ENCODE measurements at regions not wholly inside any gene's neighbourhood (a gene's known extent, or its start where the extent isn't known, plus 50 kb on each side); places are given as distances from the start of the nearest gene placed in this dataset.

- TF ChIP-seq E2F5 (CRISPR knock-in tag; conservative IDR thresholded peaks at IDR 0.05), result no peak
- no peak for TF ChIP-seq HOXA9 (CRISPR knock-in tag; IDR thresholded peaks at IDR 0.05; ENCODE audit: borderline replicate concordance)
- peak; percentile 29; the same call in 1 of the 2 replicates for TF ChIP-seq SAP130 (CRISPR knock-in tag; IDR thresholded peaks at IDR 0.05; ENCODE audit: low read depth)
- TF ChIP-seq YEATS4 (CRISPR knock-in tag; IDR thresholded peaks at IDR 0.05; ENCODE audit: borderline replicate concordance), result no peak
- TF ChIP-seq, protein P1, sequence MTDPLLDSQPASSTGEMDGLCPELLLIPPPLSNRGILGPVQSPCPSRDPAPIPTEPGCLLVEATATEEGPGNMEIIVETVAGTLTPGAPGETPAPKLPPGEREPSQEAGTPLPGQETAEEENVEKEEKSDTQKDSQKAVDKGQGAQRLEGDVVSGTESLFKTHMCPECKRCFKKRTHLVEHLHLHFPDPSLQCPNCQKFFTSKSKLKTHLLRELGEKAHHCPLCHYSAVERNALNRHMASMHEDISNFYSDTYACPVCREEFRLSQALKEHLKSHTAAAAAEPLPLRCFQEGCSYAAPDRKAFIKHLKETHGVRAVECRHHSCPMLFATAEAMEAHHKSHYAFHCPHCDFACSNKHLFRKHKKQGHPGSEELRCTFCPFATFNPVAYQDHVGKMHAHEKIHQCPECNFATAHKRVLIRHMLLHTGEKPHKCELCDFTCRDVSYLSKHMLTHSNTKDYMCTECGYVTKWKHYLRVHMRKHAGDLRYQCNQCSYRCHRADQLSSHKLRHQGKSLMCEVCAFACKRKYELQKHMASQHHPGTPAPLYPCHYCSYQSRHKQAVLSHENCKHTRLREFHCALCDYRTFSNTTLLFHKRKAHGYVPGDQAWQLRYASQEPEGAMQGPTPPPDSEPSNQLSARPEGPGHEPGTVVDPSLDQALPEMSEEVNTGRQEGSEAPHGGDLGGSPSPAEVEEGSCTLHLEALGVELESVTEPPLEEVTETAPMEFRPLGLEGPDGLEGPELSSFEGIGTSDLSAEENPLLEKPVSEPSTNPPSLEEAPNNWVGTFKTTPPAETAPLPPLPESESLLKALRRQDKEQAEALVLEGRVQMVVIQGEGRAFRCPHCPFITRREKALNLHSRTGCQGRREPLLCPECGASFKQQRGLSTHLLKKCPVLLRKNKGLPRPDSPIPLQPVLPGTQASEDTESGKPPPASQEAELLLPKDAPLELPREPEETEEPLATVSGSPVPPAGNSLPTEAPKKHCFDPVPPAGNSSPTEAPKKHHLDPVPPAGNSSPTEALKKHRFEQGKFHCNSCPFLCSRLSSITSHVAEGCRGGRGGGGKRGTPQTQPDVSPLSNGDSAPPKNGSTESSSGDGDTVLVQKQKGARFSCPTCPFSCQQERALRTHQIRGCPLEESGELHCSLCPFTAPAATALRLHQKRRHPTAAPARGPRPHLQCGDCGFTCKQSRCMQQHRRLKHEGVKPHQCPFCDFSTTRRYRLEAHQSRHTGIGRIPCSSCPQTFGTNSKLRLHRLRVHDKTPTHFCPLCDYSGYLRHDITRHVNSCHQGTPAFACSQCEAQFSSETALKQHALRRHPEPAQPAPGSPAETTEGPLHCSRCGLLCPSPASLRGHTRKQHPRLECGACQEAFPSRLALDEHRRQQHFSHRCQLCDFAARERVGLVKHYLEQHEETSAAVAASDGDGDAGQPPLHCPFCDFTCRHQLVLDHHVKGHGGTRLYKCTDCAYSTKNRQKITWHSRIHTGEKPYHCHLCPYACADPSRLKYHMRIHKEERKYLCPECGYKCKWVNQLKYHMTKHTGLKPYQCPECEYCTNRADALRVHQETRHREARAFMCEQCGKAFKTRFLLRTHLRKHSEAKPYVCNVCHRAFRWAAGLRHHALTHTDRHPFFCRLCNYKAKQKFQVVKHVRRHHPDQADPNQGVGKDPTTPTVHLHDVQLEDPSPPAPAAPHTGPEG (CRISPR knock-in tag; IDR thresholded peaks at IDR 0.05), result no peak
- no peak for TF ChIP-seq TBP (CRISPR knock-in tag; IDR thresholded peaks at IDR 0.05)
- TF ChIP-seq, protein P2, sequence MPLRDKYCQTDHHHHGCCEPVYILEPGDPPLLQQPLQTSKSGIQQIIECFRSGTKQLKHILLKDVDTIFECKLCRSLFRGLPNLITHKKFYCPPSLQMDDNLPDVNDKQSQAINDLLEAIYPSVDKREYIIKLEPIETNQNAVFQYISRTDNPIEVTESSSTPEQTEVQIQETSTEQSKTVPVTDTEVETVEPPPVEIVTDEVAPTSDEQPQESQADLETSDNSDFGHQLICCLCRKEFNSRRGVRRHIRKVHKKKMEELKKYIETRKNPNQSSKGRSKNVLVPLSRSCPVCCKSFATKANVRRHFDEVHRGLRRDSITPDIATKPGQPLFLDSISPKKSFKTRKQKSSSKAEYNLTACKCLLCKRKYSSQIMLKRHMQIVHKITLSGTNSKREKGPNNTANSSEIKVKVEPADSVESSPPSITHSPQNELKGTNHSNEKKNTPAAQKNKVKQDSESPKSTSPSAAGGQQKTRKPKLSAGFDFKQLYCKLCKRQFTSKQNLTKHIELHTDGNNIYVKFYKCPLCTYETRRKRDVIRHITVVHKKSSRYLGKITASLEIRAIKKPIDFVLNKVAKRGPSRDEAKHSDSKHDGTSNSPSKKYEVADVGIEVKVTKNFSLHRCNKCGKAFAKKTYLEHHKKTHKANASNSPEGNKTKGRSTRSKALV (CRISPR knock-in tag; IDR thresholded peaks at IDR 0.05), result peak; percentile 70; the same call in 1 of the 2 replicates
- TF ChIP-seq, protein P3, sequence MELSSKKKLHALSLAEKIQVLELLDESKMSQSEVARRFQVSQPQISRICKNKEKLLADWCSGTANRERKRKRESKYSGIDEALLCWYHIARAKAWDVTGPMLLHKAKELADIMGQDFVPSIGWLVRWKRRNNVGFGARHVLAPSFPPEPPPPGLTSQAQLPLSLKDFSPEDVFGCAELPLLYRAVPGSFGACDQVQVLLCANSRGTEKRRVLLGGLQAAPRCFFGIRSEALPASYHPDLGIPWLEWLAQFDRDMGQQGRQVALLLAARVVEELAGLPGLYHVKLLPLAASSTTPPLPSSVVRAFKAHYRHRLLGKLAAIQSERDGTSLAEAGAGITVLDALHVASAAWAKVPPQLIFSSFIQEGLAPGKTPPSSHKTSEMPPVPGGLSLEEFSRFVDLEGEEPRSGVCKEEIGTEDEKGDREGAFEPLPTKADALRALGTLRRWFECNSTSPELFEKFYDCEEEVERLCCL (CRISPR knock-in tag; IDR thresholded peaks at IDR 0.05; ENCODE audit: borderline replicate concordance), result no peak
- TF ChIP-seq CAMTA2 (CRISPR knock-in tag; IDR thresholded peaks at IDR 0.05; ENCODE audit: borderline replicate concordance), result no peak
- TF ChIP-seq MAZ (IDR thresholded peaks at IDR 0.05; ENCODE audit: borderline replicate concordance, low read depth, low read length), result no peak
- no peak for TF ChIP-seq MAZ (CRISPR knock-in tag; IDR thresholded peaks at IDR 0.05; ENCODE audit: low read depth)
- TF ChIP-seq REL (CRISPR knock-in tag; conservative IDR thresholded peaks at IDR 0.05), result no peak
- TF ChIP-seq, protein P4, sequence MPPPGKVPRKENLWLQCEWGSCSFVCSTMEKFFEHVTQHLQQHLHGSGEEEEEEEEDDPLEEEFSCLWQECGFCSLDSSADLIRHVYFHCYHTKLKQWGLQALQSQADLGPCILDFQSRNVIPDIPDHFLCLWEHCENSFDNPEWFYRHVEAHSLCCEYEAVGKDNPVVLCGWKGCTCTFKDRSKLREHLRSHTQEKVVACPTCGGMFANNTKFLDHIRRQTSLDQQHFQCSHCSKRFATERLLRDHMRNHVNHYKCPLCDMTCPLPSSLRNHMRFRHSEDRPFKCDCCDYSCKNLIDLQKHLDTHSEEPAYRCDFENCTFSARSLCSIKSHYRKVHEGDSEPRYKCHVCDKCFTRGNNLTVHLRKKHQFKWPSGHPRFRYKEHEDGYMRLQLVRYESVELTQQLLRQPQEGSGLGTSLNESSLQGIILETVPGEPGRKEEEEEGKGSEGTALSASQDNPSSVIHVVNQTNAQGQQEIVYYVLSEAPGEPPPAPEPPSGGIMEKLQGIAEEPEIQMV (CRISPR knock-in tag; IDR thresholded peaks at IDR 0.05; ENCODE audit: low read depth), result no peak
These were observed 234.4 kb downstream of the SEC23A start (continued) for GRCh38 chr14:38868399-38869290.

All from HepG2 (cell line).